Stimulated activated CD4-positive, alpha-beta T cell treated with anti-CD3 and anti-CD28 coated beads, Interleukin-12 subunit alpha, Interleukin-12 subunit beta, amount 100 ng/mL, for 48 hours (primary cell): ENCODE measurements at regions not wholly inside any gene's neighbourhood (a gene's known extent, or its start where the extent isn't known, plus 50 kb on each side); places are given as distances from the start of the nearest gene placed in this dataset.

ENCODE experiments used
- DNase-seq, 3 donors: peaks; one replicate each; pipeline ENCODE4 v3.0.0-alpha.2; 2020; ENCODE audit warnings: low read depth in 2 of 3, low spot score in 1 of 3

DNA sequence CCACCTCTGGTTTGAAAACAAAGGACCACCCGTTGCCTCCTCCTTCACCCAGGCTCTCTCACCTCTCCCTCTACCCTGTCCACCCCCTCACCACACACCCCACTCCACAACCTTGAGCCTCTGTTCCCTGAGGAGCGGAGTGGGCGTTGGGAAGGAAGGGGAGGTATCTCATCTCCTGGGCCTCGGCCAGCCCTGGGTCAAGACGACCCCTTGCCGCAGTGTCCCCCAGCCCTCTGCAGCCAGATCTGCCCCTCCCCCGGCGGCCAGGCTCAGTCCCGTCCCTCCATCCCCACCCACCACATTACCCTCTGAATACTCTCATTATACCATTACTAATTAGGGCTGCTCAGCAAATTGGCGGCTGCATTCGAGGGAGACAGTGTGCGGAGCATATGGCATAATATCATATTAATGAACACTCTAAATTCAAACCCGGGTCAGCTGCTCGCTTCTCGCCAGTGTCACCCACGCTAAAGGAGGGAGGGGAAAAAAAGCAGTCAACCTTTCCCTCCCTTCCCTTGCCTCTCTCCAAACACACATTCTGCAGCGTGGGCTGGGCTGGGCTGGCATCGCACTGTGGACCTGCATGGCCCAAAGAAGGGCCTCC is 123.2 kb upstream of the LHX1 start:
- no peak for DNase-seq

DNA sequence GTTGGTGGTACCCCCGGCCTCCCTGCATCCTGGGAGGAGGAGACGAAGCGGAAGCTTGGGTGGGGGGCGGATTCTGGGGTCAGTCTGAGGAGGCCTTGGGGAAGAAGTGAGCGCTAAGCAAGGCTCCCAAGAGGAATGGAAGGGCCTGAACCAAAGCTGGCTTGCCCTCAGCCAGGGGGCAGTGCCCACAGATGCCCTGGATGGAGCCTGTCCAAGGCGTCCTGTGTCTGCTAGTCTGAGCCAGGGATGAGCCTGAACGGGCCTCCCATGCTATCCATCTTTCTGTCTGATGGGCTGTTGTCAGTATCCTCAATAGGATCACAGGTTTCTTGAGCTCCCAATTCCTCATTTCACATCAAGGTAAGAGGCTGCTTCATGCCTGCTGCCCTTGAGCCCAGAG is 122.3 kb upstream of the LHX1 start:
- no peak for DNase-seq

DNA sequence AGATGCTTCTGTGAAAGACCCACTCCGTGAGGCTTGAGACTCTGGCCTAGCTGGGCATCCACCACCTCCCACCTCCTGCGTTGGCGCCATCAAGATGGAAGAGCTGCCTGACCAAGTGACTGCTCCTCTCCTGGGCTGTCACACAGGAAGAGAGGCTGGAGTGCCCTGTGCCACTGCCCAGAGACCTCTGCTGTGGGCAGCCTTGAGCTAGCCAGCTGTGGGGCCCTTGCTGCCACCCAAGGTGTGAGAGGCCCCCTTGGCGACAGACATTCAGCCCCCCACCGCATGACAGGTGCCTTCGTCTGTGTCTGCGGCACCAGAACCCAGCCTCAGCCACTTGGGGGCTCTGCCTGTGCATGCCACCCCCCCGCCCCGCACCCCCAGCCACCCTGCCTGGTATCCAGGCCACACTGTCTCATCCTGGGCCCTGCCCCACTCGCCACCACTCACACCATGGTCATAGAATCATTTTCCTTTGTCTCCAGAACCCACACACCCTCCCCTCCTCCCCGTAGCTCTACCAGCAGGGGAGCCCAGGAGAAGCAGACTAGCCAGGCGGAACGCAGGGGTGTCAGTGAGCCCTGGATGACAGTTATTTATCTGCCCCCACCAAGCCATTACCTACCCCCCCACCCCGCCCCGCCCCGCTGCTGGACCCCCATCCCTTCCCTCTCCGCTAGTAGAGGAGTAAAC is 120.9 kb upstream of the LHX1 start:
- DNase-seq: no peak

DNA sequence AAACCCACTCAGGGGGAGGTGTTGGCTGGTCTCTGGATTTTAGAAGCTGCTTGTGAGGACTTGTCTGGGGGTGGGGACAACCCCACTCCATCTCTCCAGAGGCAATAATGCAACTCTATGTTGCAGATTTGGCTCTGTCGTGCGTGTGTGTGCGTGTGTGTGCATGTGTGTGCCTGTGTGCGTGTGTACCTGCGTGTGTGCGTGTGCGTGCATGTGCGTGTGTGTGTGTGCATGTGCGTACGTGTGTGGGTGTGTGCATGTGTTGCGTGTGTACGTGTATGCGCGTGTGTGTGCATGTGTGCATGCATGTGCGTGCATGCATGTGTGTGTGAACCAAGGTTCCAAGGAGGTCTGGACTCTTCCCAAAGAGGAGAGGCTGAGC is 120.4 kb upstream of the LHX1 start:
- no peak for DNase-seq

DNA sequence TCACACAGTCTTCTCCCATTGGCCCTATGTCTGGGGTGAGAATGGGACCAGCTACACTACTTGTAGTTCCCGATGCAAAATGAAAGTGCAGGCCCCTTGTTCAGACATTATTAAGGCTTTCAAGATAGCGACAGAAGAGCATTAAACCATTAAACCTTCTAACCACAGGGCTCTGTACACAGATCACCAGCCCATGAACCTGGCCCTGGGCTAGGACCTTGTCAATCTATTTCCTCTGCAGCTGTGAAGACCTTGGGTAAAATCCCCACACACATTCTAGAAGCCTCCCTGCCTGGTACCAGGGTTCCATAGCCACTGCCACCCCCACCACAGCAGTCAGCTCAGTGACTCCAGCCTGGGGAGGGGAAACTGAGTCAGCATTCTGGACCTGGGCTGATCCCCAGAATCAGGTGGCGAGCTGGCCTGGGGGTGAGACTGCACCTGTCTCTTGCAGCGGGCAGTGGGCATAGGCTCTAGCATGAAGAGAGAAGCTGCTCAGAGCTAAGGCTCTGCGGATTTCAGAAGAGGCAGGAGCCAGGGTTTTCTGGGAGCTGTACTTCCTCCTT is 119.7 kb upstream of the LHX1 start:
- no peak for DNase-seq

DNA sequence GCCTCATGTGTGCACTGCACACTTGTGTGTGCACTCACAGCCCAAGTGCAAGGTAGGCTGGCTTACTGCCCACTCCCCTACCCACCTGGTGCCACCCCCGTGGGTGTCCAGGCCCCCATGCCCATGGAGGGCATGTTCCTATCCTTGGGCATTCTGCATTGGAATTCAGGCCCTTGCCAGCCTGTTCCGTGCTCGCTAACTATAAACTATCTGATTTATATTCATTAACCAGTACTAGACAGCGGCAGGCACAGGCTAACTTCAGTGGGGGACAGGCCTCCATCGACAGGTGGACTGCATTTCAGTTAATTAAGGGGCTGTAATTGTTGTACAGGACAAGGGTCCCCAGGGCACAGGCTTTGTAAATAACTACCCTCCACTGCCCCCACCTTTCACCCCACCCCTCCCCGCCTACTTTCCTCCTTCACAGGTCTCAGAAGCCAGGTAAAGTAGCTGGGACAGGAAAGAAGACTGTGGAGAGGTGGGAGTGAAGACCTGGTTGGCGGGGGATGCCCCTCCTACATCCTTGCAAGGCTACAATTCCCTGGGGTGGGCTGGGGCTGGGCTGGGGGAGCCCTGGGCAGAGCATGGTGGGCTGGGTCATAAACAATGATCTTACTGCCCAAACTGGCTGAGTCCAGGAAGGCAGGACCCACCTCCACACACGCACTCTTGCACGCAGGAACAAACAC is 119.0 kb upstream of the LHX1 start:
- no peak for DNase-seq

DNA sequence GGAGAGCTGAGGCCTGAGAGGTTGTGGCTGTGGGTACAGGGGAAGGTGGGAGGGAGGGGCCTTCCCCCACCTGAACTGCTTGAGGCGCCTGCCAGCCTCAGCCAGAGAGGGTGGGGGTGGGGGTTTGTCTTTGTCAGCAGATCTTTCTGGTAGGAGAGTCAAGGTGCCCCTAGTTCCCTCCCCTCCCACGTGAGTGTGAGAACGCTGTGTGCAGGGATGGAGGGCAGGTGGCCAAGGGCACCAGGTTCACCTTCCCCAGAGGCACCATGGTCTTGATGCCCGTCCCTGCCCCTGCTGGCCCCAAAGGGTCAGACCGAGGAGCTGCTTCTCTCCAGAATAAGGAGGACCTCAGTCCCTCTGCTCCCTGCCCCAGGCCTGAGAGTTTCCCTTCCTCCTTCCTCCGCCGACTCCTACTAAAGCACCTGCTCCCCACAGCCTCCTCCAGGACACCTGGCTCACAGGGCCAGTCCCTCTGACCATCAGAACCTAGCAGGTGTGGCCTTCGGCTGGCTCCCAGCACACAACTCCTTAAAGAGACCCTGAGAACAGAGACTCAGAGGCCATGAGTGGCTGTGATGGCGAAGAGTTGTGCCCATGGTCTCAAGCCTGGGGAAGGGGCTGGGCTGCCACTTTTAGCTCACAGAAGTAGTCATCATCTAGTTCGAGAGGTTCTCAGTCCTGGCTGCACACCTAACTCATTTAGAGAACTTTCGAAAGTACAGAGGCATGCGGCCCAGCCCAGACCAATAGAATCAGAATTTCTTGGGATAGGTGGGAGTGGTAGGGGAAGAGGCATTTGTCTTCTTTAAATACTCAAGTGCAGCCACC is 113.2 kb upstream of the LHX1 start:
- DNase-seq: no peak

DNA sequence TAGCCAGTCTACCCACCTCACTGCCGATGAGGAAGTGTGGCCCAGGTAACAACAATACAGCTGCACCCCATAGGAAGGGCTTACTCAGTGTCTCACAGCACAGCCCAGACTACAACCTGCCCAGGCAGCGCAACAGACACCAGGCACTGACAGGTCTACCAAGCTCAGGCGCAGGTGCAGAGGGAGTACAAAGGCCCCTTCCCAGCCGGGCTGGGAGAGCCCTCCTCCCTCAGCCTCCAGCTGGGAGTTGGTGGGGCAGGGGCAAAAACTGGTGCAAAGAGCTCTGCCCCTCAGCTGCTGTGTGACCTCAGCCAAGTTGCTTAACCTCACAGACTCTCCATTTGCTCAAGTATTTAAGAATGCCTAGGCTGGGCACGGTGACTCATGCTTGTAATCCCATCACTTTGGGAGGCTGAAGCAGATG is 112.6 kb upstream of the LHX1 start:
- no peak for DNase-seq

DNA sequence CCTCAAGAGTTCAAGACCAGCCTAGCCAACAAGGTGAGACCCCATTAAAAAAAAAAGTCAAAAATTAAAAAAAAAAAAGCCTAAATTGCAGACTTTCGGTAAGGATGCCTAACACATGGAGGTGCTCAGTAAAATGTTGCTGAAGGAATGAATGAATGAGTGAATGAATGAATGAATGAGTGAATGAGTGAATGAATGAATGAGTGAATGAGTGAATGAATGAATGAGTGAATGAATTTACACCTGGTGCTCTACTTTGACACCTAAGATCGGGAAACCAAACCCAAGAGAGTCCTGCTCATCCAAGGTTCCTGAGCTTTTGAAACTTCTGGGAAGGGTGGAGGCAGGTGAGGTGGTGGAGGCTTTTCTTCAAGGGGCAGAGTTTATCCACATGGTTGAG is 112.2 kb upstream of the LHX1 start:
- DNase-seq: no peak

DNA sequence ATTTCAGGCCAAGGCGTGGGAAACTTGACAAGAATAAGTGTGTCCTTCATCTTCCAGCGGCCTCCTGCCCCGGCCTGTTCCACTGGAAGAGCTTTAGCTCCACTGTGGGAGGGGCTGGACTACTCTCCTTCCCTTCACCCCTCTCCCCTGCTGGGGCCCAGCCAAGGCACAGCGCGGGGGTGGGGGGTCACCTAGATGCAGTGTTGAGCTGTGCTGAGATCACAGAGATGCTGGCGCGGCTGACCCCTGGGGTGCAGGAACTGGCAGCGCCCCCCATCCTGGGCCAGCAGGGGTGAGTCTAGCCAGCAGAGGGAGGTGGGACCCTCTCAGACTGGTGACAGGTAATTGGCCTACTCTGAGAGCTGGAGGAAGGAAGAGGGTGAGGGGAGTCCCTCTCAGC is 111.8 kb upstream of the LHX1 start:
- DNase-seq: no peak

DNA sequence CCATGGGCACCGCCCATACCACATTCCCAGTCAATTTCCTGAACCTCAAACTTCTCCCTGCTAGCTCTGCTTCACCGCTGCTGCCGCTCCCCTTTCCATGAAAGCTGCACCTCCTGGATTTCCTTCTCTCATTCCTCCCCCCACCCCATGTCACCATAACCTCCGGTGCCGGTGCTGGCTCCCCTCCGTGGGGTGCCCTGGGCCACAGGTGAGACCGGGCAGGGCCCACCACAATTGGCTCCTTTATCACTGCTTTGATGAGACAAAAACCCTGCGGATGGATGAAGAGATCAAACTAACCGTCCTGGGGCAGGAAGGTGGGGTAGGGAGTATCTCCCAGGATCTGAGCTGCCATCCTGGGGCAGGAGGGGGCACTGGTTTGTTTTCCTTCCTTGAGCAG is 111.3 kb upstream of the LHX1 start:
- DNase-seq: no peak

DNA sequence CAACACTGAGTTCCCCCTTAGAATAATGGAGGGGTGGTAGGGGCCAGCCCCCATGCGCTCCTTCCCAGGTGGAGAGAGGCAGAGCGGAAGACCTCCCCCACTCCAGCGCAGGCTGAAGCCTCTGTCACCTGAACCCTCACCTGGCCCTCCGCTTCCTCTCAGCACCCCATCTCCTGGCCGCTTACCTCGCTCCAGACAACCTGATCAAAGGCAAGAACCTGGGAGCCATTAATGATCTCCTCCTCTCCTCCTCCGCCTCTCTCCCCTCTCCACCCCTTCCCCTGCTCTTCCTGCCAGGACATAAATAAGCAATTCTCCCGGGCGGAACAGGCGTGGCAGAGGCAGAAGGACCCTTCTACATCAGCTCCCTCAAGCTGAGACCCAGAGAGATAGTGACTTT is 110.2 kb upstream of the LHX1 start:
- DNase-seq: no peak

DNA sequence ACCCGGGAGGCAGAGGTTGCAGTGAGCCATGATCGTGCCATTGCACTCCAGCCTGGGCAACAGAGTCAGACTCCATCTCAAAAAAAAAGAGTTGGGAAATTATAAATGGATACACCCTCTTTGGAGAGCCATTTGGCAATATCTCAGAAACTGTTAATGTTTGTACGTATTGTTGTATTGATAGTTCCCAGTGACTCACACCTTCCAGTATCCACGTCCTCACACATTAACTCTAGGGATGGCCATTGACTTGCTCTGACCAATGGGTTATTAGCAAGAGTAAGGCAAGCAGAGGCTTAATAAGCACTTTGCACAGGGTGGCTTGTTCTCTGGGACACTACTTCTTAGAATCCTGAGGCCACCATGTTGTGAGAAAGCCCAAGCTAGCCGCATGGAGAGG is 107.6 kb upstream of the LHX1 start:
- DNase-seq: no peak

DNA sequence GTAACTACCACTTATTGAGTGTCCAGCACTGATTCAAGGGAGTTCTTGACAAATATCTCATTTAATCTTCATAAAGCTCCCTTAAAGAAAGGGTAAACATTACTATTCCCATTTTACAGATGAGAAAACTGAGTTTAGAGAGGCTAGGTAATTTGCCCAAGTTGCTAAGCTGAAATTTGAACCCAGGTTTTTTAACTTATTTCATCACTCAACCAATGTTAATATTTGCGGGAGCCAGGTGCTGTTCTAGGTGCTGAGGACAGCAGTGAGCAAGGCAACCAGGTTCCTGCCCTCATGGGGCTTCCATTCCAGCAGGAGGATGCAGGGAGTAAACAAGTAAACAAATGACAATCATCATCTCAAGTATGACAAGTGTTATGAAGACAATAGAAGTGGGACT is 104.0 kb upstream of the LHX1 start:
- DNase-seq: no peak

DNA sequence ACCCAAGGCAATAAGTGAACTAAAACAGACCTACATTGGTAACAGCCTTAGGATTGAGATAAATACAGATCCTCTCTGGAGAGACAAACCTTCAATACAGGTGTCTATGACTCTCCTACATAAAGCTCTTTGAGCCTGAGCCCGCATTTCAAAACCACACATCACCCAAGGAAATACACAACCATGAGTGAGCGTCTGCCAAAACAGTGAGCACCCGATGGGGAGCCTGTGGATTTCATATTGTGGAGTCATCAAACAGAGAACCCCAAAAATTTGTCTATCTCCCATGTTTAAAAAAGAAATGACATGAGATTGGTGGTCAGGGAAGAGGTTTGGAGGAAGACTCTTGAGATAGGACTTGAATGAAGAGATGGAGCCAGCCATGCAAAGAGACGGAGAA is 102.2 kb upstream of the LHX1 start:
- DNase-seq: no peak

DNA sequence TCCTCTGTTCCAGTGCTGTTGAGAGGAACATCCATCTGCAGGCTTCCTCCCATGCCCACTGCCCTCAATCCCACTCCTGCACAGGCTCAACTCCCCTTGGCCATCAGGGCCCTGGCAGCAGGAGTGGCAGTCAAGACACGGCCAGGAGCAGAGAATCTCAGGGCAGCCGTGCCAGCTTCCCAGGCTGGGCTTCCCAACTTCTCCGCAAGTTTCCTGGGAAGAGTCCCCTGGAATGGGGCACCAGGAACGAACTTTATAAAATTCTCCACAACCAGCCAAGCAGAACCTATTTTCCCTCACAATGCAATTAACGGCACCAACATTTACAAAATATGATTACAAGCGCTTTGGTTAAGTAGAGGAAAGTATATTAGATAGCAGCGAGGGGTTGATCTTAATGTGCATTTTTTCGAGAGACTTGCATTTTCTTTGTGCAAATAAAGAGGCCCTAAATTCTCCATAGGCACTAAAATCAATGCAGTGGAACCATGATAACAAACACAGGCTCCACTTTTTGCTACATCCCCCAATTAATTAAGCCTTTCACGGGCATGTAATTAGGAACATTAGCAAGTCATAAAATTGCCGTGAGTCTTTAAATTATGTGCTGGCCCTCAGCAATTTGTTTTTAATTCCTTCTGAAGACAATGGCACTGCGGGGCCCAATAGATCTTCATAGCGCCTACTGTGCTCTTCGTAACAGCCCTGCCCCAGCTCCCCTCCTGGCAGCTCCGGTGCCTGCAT is 99.9 kb upstream of the LHX1 start:
- DNase-seq: no peak

DNA sequence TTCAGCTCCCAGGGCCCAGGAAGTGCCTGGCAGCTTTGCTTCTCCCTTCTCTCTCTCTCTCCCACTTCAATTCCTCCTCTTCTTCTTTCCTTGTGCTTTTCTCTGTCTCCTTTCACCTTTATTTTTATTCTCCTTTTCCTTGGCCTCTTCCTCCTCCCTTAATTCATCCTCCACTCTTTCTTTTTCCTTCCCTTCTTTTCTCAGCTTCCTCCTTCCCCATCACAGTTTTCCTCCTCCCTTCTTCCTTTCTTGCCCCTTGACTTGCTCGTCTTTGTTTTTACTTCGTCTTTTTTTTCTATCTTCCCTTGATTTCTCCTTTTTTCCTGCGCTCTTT is 99.4 kb upstream of the LHX1 start:
- DNase-seq: no peak

DNA sequence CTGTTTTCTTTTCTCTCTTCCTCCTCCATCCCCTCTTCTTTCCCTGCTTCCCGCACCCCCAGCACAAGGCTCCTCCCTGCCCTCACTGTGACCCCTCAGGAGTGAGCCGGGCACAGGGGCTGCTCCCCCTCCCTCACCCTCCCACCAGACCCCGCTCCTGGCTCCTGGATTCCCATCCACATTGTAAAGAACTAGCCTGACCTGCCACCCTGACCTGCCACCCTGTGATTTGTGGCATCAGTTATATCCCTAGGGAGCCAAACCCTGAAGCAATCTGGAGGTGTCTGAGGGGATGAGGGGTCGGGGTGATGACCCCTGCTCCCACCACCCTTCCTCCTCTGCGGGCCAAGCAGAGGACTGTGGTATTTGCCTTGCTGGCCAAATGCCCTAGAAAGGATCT is 98.0 kb upstream of the LHX1 start:
- no peak for DNase-seq

DNA sequence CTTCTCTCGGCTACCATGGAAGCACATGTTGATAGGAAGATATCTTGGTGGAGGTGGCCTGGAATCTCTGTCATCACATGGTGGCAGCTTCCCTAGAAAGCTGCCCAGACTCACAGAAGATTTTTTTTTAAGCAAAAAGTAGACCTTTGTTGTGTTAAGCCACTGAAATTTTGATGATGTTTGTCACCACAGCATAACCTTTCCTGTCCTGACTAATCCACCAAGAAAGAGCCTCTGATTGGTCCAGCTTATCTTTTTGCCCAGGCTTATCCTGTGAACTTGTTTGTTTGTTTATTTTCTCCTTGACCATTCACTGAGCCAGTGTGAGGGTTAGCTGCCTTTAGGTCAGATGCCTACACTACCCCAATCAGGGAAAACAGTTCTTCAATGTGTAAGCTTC is 96.5 kb upstream of the LHX1 start:
- no peak for DNase-seq

DNA sequence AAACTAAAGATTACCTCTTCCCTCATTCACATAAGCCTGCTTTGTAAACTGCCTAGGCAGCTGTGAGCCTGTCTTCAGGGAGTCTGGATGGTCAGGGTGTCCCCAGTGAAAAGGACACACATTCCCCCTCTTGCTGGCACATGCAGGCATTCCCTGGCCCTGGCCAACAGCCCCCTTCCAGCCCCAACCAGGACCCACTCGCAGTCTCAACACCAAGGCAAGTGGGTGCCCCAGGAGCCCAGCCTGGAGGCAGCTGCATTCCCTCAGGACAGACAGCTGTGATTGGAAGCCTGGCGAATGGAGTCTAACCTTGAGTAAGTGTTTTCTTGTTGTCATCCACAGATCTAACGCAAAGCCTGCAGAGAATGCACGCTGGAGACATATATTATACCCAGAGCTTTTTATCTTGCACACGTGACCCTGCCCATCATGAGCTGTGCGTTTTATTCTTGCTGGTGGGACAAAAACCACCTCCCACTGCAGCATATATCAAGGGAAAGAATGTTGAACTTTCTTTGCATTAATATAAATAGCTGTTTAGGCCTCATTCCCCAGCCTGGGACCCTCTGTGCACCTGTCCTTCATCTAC is 95.0 kb upstream of the LHX1 start:
- no peak for DNase-seq
